ENCODE measurements at regions not wholly inside any gene's neighbourhood (a gene's known extent, or its start where the extent isn't known, plus 50 kb on each side); places are given as distances from the start of the nearest gene placed in this dataset.

- DNase-seq = no peak
Measured at GRCh38 chr6:154561750-154562149, 51.3 kb upstream of the CNKSR3 start.

GRCh38 chr6:154565331-154565730 is 54.8 kb upstream of the CNKSR3 start:
- DNase-seq = no peak

- no peak for DNase-seq
Measured at GRCh38 chr6:154566866-154567265, 56.4 kb upstream of the CNKSR3 start.

GRCh38 chr6:154567695-154568220 is 57.3 kb upstream of the CNKSR3 start:
- peak; percentile 70 for DNase-seq

- DNase-seq = peak in 1 of 2 experiments; percentile 49
Measured at GRCh38 chr6:154569156-154569862, 58.8 kb upstream of the CNKSR3 start.

GRCh38 chr6:154570505-154570904 is 60.0 kb upstream of the CNKSR3 start:
- no peak for DNase-seq

- DNase-seq = no peak
Measured at GRCh38 chr6:154572556-154572955, 62.1 kb upstream of the CNKSR3 start.

- DNase-seq = no peak
Measured at GRCh38 chr6:154578004-154578559, 67.6 kb upstream of the CNKSR3 start.

- DNase-seq = no peak
Measured at GRCh38 chr6:154579046-154579445, 68.6 kb upstream of the CNKSR3 start.

- no peak for DNase-seq
Measured at GRCh38 chr6:154579485-154579884, 69.0 kb upstream of the CNKSR3 start.

GRCh38 chr6:154580397-154581135 is 70.1 kb upstream of the CNKSR3 start:
- no peak for DNase-seq

GRCh38 chr6:154582696-154583095 is 72.2 kb upstream of the CNKSR3 start:
- DNase-seq = no peak

GRCh38 chr6:154583546-154584188 is 73.2 kb upstream of the CNKSR3 start:
- DNase-seq = no peak

GRCh38 chr6:154590756-154591155 is 80.3 kb upstream of the CNKSR3 start:
- DNase-seq = peak; percentile 97 to 98

- no peak for DNase-seq
Measured at GRCh38 chr6:154591234-154591633, 80.7 kb upstream of the CNKSR3 start.

- DNase-seq = no peak
Measured at GRCh38 chr6:154592199-154592860, 81.8 kb upstream of the CNKSR3 start.

GRCh38 chr6:154593122-154593521 is 82.6 kb upstream of the CNKSR3 start:
- peak; percentile 92 to 94 for DNase-seq

GRCh38 chr6:154594496-154595198 is 84.2 kb upstream of the CNKSR3 start:
- no peak for DNase-seq

GRCh38 chr6:154595538-154595937 is 85.1 kb upstream of the CNKSR3 start:
- no peak for DNase-seq

GRCh38 chr6:154596009-154596408 is 85.5 kb upstream of the CNKSR3 start:
- DNase-seq = no peak

- DNase-seq = no peak
Measured at GRCh38 chr6:154596701-154597100, 86.2 kb upstream of the CNKSR3 start.

GRCh38 chr6:154598399-154598798 is 87.9 kb upstream of the CNKSR3 start:
- no peak for DNase-seq

All from SHP77 (cell line).